SK-N-SH treated with all-trans-retinoic acid at 6 μM for 48 hours (cell line): ENCODE measurements at regions not wholly inside any gene's neighbourhood (a gene's known extent, or its start where the extent isn't known, plus 50 kb on each side); places are given as distances from the start of the nearest gene placed in this dataset.
A peak's percentile ranks its signal among the peaks of the same experiment; 100 is the strongest.
"Not testable (repeated sequence)": the region's sequence is repeated elsewhere in the genome, so short reads cannot be mapped to it uniquely, and the experiment has no call there.

Experiments
- ATAC-seq: fragments of 200-7000 bp; cut with Tn5 transposase; 3 replicates; pipeline ENCODE4 v1.9.1; 2020; ENCODE audit warnings: mild to moderate bottlenecking, moderate library complexity
- CREB5 ChIP-seq: fragments of 250-450 bp; sonication (Bioruptor Pico); IDR thresholded peaks from 2 replicates; pipeline ENCODE4 v1.5.1; 2020; ENCODE audit warnings: low read depth, mild to moderate bottlenecking, moderate library complexity
- CSRNP3 ChIP-seq: fragments of 250-450 bp; sonication (Bioruptor Pico); IDR thresholded peaks from 2 replicates; pipeline ENCODE4 v1.5.1; 2021; ENCODE audit warnings: mild to moderate bottlenecking, moderate library complexity
- ESRRG ChIP-seq: fragments of 250-450 bp; sonication (Bioruptor Pico); IDR thresholded peaks from 2 replicates; pipeline ENCODE4 v1.6.1; 2021; ENCODE audit warnings: mild to moderate bottlenecking
- GLIS3 ChIP-seq: fragments of 250-450 bp; sonication (Bioruptor Pico); IDR thresholded peaks from 2 replicates; pipeline ENCODE4 v1.5.0; 2020; ENCODE audit warnings: mild to moderate bottlenecking, moderate library complexity
- ISL1 ChIP-seq: fragments of 250-450 bp; sonication (Bioruptor Pico); IDR thresholded peaks from 2 replicates; pipeline ENCODE4 v2.1.2; 2022; ENCODE audit warnings: mild to moderate bottlenecking, moderate library complexity
- OSR1 ChIP-seq: fragments of 250-450 bp; sonication (Bioruptor Pico); IDR thresholded peaks from 2 replicates; pipeline ENCODE4 v1.8.0; 2022; ENCODE audit warnings: moderate library complexity, mild to moderate bottlenecking, inconsistent platforms
- PATZ1 ChIP-seq: fragments of 250-450 bp; sonication (Bioruptor Pico); IDR thresholded peaks from 2 replicates; pipeline ENCODE4 v1.8.0; 2020; ENCODE audit warnings: mild to moderate bottlenecking, moderate library complexity, borderline replicate concordance
- POU6F1 ChIP-seq: fragments of 250-450 bp; sonication (Bioruptor Pico); IDR thresholded peaks from 2 replicates; pipeline ENCODE4 v1.8.0; 2021; ENCODE audit warnings: low read depth, mild to moderate bottlenecking, moderate library complexity, borderline replicate concordance
- PPARA ChIP-seq: fragments of 250-450 bp; sonication (Bioruptor Pico); IDR thresholded peaks from 2 replicates; pipeline ENCODE4 v1.5.0; 2020; ENCODE audit warnings: mild to moderate bottlenecking, borderline replicate concordance
- RARB ChIP-seq: fragments of 250-450 bp; sonication (Bioruptor Pico); IDR thresholded peaks from 2 replicates; pipeline ENCODE4 v1.8.0; 2021; ENCODE audit warnings: mild to moderate bottlenecking, moderate library complexity
- SNAI2 ChIP-seq: fragments of 250-450 bp; sonication (Bioruptor Pico); IDR thresholded peaks from 2 replicates; pipeline ENCODE4 v1.5.0; 2020; ENCODE audit warnings: mild to moderate bottlenecking, moderate library complexity
- TCF4 ChIP-seq: fragments of 250-450 bp; sonication (Bioruptor Pico); IDR thresholded peaks from 2 replicates; pipeline ENCODE4 v1.8.0; 2021; ENCODE audit warnings: mild to moderate bottlenecking, moderate library complexity, borderline replicate concordance
- TSHZ2 ChIP-seq: fragments of 250-450 bp; sonication (Bioruptor Pico); IDR thresholded peaks from 2 replicates; pipeline ENCODE4 v1.5.0; 2020; ENCODE audit warnings: mild to moderate bottlenecking, moderate library complexity
- ZC3H10 ChIP-seq: fragments of 250-450 bp; sonication (Bioruptor Pico); IDR thresholded peaks from 2 replicates; pipeline ENCODE4 v1.5.1; 2021; ENCODE audit warnings: mild to moderate bottlenecking, moderate library complexity
- ZFP3 ChIP-seq: fragments of 250-450 bp; sonication (Bioruptor Pico); IDR thresholded peaks from 2 replicates; pipeline ENCODE4 v1.5.0; 2020; ENCODE audit warnings: mild to moderate bottlenecking, moderate library complexity
- ZNF70 ChIP-seq: fragments of 450-650 bp; formaldehyde crosslinking; IDR thresholded peaks from 2 replicates; pipeline ENCODE4 v1.5.0; 2020; ENCODE audit warnings: mild to moderate bottlenecking, moderate library complexity
- ZNF8 ChIP-seq: fragments of 450-650 bp; formaldehyde crosslinking; IDR thresholded peaks from 2 replicates; pipeline ENCODE4 v1.5.0; 2020; ENCODE audit warnings: mild to moderate bottlenecking, moderate library complexity

- TF ChIP-seq SNAI2 (CRISPR knock-in tag): no peak
- TF ChIP-seq PATZ1: no peak
- no peak for TF ChIP-seq OSR1
- TF ChIP-seq ISL1 (CRISPR knock-in tag): no peak
- TF ChIP-seq, all 23 proteins: peak for 0
- ATAC-seq: no peak
These were observed 67.1 kb downstream of the OTUD1 start for GRCh38 chr10:23505797-23506465.

GRCh38 chr10:23512355-23513058, 73.6 kb downstream of the OTUD1 start:
- TF ChIP-seq TCF4 (CRISPR knock-in tag) (no peak), ZC3H10 (0 out of 2 replicates have a peak, but pooled peaks have one; percentile 47), POU6F1 (CRISPR knock-in tag) (no peak), ESRRG (CRISPR knock-in tag) (no peak)
- TF ChIP-seq, all 23 proteins: peak for 1
- ATAC-seq: no peak

GRCh38 chr10:23513621-23514020, 74.7 kb downstream of the OTUD1 start:
- ATAC-seq: not testable (repeated sequence)

GRCh38 chr10:23514321-23514720, 75.4 kb downstream of the OTUD1 start:
- TF ChIP-seq TCF4 (CRISPR knock-in tag) (no peak), CREB5 (no peak), PATZ1 (no peak), ZNF8 (CRISPR knock-in tag) (no peak), SNAI2 (CRISPR knock-in tag) (no peak), PPARA (no peak), ISL1 (CRISPR knock-in tag) (no peak), ZC3H10 (no peak), ZFP3 (CRISPR knock-in tag) (no peak), POU6F1 (CRISPR knock-in tag) (no peak), ESRRG (CRISPR knock-in tag) (no peak), OSR1 (no peak), RARB (CRISPR knock-in tag) (no peak), TSHZ2 (CRISPR knock-in tag) (no peak), GLIS3 (CRISPR knock-in tag) (no peak), ZNF70 (CRISPR knock-in tag) (no peak), CSRNP3 (no peak)
- ATAC-seq: no peak
